Calu3 (cell line): ENCODE measurements at regions not wholly inside any gene's neighbourhood (a gene's known extent, or its start where the extent isn't known, plus 50 kb on each side); places are given as distances from the start of the nearest gene placed in this dataset.

Source experiments
- BruUV-seq: library from RNA; stranded (reverse); fragments of 400-500 nt; replicated peaks from 2 replicates; lab custom pipeline; 2021; lab: Mats Ljungman, UMichigan
- CTCF ChIA-PET: fragments of 300-600 bp; sonication (Branson Sonifier 250); formaldehyde crosslinking; loops from one replicate; lab custom pipeline; 2022; ENCODE audit warnings: antibody characterized with exemption; lab: Charles Lee
- DNase-seq: peaks from one replicate; pipeline ENCODE4 v3.0.0; 2022
- H3K27ac Mint-ChIP-seq: one replicate; pipeline ENCODE4 v1.8.0; 2022; ENCODE audit warnings: mixed read lengths; ENCODE audit not compliant: unreplicated experiment
- H3K27me3 Mint-ChIP-seq: one replicate; pipeline ENCODE4 v1.8.0; 2022; ENCODE audit warnings: mixed read lengths; ENCODE audit not compliant: unreplicated experiment
- H3K36me3 Mint-ChIP-seq: one replicate; pipeline ENCODE4 v1.8.0; 2022; ENCODE audit warnings: mild to moderate bottlenecking, moderate library complexity, mixed read lengths; ENCODE audit not compliant: insufficient read depth, unreplicated experiment
- H3K4me1 Mint-ChIP-seq: one replicate; pipeline ENCODE4 v1.8.0; 2022; ENCODE audit warnings: mild to moderate bottlenecking, low read depth, mixed read lengths; ENCODE audit not compliant: unreplicated experiment
- H3K4me3 Mint-ChIP-seq: one replicate; pipeline ENCODE4 v1.8.0; 2022; ENCODE audit warnings: mild to moderate bottlenecking, low read depth, moderate library complexity, mixed read lengths; ENCODE audit not compliant: unreplicated experiment
- H3K9me3 Mint-ChIP-seq: one replicate; pipeline ENCODE4 v1.8.0; 2022; ENCODE audit warnings: low read depth, mixed read lengths; ENCODE audit not compliant: unreplicated experiment
- intact Hi-C: fragments of 100-400 bp; cut with micrococcal nuclease; formaldehyde crosslinking; loops from one replicate; pipeline ENCODE4 v1.10.0; 2022; ENCODE audit not compliant: unreplicated experiment
- TF ChIP-seq, protein P1 (sequence below): fragments of 200-600 bp; IDR thresholded peaks from one replicate; pipeline ENCODE4 v1.8.0; 2022; ENCODE audit warnings: antibody characterized with exemption; ENCODE audit not compliant: unreplicated experiment

DNA sequence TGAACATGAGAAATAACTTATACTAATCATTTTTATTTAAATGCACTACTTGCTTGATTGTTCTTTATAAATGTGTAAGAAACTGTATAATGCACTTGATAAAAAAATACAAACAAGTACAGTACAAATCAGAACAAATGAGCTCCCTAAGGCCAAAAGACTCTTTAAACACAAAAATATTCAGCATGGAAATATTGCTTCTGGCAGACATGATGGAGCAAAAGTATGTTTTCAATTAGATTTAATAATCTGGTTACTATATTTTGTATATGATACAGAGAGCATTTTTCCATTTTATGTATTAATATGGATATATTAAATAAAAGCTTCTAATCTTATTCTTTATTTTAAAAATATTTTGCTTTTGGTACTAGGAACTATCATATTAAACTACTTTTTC lies 800.2 kb upstream of the LRFN5 start:
- H3K27me3 Mint-ChIP-seq, result no peaks in the 10 kb centered on the region
- intact Hi-C loops, result no loop called here
- H3K27ac Mint-ChIP-seq, result no peak overlapping the region
- CTCF ChIA-PET, result no interaction called here
- no TSS peak for BruUV-seq
- DNase-seq, result no peak
- H3K36me3 Mint-ChIP-seq, result no peaks in the 10 kb centered on the region
- TF ChIP-seq, protein P1, sequence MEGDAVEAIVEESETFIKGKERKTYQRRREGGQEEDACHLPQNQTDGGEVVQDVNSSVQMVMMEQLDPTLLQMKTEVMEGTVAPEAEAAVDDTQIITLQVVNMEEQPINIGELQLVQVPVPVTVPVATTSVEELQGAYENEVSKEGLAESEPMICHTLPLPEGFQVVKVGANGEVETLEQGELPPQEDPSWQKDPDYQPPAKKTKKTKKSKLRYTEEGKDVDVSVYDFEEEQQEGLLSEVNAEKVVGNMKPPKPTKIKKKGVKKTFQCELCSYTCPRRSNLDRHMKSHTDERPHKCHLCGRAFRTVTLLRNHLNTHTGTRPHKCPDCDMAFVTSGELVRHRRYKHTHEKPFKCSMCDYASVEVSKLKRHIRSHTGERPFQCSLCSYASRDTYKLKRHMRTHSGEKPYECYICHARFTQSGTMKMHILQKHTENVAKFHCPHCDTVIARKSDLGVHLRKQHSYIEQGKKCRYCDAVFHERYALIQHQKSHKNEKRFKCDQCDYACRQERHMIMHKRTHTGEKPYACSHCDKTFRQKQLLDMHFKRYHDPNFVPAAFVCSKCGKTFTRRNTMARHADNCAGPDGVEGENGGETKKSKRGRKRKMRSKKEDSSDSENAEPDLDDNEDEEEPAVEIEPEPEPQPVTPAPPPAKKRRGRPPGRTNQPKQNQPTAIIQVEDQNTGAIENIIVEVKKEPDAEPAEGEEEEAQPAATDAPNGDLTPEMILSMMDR, result no peak
- no peaks in the 10 kb centered on the region for H3K4me1 Mint-ChIP-seq
- H3K9me3 Mint-ChIP-seq, result peaks cover 2% of the 10 kb centered on the region
- H3K4me3 Mint-ChIP-seq, result no peak overlapping the region

DNA sequence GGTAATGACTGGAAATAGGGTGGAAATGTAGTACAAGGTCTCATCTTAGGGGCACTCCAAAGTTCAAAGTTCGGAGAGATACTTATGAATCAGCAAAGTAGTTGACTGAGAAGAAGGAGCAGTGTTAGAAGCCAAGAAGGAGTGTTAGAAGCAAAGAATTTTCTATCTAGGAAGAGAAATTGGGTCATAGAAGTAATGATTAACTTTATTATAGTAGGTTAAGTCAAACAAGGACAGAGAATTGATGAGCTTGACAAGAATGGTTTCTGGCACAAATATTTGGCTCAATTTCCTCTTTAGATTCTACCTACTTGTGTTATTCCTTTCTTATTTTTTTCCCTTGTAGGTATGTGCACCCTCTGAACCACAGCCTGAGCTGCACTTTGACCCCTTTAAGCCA lies 810.5 kb upstream of the LRFN5 start:
- TF ChIP-seq, protein P1, result no peak
- H3K36me3 Mint-ChIP-seq, result no peaks in the 10 kb centered on the region
- peaks cover 26% of the 10 kb centered on the region for H3K9me3 Mint-ChIP-seq
- no TSS peak for BruUV-seq
- no peak for DNase-seq
- no peaks in the 10 kb centered on the region for H3K4me1 Mint-ChIP-seq
- intact Hi-C loops, result no loop called here
- H3K27me3 Mint-ChIP-seq, result no peaks in the 10 kb centered on the region
- H3K4me3 Mint-ChIP-seq, result no peak overlapping the region
- no peak overlapping the region for H3K27ac Mint-ChIP-seq
- CTCF ChIA-PET, result no interaction called here

DNA sequence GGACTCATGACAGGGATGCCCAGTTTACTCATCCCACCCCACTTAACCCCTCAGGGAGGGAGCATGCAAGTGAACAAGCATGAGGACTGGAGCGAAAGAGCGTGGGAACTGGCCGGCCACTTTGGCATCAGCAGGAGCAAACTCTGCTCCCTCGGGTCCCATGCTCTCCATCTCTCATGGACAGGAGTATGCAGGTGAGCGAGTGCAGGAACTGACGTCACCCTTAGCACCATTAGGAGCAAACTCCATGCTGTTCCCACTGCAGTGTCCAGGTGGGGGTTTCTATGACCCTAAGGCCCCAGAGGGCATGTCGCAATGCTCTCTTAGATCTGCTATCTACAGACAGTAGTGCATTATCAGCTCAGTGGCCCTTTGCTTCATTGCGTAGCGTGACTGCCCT lies 821.8 kb upstream of the LRFN5 start:
- TF ChIP-seq, protein P1, result no peak
- no peaks in the 10 kb centered on the region for H3K36me3 Mint-ChIP-seq
- no peaks in the 10 kb centered on the region for H3K4me1 Mint-ChIP-seq
- no peak overlapping the region for H3K4me3 Mint-ChIP-seq
- no TSS peak for BruUV-seq
- no peaks in the 10 kb centered on the region for H3K27me3 Mint-ChIP-seq
- no peak overlapping the region for H3K27ac Mint-ChIP-seq
- no peak for DNase-seq
- intact Hi-C loops, result no loop called here
- CTCF ChIA-PET, result no interaction called here
- peaks cover 7% of the 10 kb centered on the region for H3K9me3 Mint-ChIP-seq

DNA sequence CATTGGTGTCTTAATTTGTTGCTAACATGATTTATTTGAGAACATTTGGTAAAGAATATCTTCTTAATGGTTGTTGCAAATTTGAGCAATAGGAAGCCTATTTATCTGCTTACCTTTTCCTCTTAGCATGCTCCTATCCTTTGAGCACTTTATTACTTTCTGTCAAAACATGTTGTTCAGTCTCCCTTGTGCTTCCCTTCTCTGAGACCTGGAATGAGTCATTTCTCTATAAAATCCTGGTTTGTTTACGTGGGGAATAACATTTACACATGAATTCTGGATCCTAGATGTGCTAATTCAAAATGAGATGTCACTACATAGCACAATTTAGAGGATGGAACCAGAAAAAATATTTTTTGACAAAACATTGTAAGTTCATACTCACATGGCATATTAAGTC lies 844.0 kb upstream of the LRFN5 start:
- Mint-ChIP-seq H3K4me1 (no peaks in the 10 kb centered on the region), H3K27me3 (no peaks in the 10 kb centered on the region), H3K36me3 (no peaks in the 10 kb centered on the region), H3K27ac (no peak overlapping the region), H3K4me3 (no peak overlapping the region), H3K9me3 (no peaks in the 10 kb centered on the region)
- TF ChIP-seq, protein P1, result no peak
- CTCF ChIA-PET, result no interaction called here
- no peak for DNase-seq
- intact Hi-C loops, result no loop called here
- BruUV-seq, result no TSS peak
